ENCODE measurements at regions not wholly inside any gene's neighbourhood (a gene's known extent, or its start where the extent isn't known, plus 50 kb on each side); places are given as distances from the start of the nearest gene placed in this dataset.

DNA sequence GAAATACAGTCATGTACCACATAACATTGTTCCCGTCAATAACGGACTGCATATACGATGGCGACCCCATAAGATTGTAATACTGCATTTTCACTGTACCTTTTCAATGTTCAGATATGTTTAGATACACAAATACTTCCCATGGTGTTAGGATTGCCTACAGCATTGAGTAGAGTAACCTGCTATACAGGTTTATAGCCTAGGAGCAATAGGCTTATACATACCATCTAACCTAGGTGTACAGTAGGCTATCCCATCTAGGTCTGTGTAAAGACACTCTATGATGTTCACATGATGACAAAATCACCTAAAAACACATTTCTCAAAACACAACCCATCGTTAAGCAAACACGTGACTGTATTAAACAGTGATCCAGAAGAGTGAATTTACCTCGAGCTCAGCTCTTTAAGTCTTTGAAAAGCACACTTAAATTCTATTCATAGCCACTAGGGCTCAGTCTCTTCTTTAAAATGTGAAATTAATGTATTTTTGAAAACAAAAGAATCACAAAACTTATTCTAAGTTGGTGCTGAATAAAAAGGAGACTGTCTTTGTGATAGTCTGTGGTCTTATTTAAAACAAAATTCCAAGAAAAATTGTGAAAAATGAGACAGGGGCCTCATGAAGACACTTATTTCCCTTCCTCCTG, 239.1 kb upstream of the ARID2 start:
- Histone ChIP-seq H3K4me3 (ENCODE audit: low read depth, low read length) (no peak overlapping the region), H3K36me3 (ENCODE audit: control insufficient read depth, insufficient read depth, low read length) (no peaks in the 10 kb centered on the region), H3K27me3 (ENCODE audit: control insufficient read depth, insufficient read depth, low read length) (no peaks in the 10 kb centered on the region)
- DNase-seq (ENCODE audit: low read depth) (peak; percentile 42), FAIRE-seq (no peak)
- TF ChIP-seq, protein P1, sequence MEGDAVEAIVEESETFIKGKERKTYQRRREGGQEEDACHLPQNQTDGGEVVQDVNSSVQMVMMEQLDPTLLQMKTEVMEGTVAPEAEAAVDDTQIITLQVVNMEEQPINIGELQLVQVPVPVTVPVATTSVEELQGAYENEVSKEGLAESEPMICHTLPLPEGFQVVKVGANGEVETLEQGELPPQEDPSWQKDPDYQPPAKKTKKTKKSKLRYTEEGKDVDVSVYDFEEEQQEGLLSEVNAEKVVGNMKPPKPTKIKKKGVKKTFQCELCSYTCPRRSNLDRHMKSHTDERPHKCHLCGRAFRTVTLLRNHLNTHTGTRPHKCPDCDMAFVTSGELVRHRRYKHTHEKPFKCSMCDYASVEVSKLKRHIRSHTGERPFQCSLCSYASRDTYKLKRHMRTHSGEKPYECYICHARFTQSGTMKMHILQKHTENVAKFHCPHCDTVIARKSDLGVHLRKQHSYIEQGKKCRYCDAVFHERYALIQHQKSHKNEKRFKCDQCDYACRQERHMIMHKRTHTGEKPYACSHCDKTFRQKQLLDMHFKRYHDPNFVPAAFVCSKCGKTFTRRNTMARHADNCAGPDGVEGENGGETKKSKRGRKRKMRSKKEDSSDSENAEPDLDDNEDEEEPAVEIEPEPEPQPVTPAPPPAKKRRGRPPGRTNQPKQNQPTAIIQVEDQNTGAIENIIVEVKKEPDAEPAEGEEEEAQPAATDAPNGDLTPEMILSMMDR (IDR thresholded peaks at IDR 0.05; ENCODE audit: insufficient read depth, low read length, severe bottlenecking), result no peak

DNA sequence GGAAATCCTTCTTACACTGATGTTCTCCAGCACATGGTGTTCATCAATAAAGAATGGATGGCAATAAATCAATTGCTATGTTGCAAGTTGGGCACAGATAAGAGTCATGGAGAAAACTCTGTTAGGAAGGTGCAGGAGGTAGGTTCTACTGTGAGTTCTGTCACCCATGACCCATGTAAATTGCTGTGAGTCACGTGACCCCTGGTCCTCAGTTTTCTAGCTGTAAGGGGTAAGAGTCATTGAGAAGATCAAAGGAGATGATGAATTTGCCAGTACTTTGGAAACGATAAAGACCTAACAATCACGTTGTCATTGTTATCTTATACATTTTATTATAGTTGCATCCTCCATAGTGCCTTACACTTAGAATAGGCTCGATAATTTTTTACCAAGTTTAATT, 235.2 kb upstream of the ARID2 start:
- no peak overlapping the region for H3K4me3 ChIP-seq (ENCODE audit: low read depth, low read length)
- TF ChIP-seq, protein P1 (IDR thresholded peaks at IDR 0.05; ENCODE audit: insufficient read depth, low read length, severe bottlenecking), result no peak
- DNase-seq (ENCODE audit: low read depth), result no peak
- no peaks in the 10 kb centered on the region for H3K36me3 ChIP-seq (ENCODE audit: control insufficient read depth, insufficient read depth, low read length)
- FAIRE-seq, result no peak
- H3K27me3 ChIP-seq (ENCODE audit: control insufficient read depth, insufficient read depth, low read length), result no peaks in the 10 kb centered on the region

DNA sequence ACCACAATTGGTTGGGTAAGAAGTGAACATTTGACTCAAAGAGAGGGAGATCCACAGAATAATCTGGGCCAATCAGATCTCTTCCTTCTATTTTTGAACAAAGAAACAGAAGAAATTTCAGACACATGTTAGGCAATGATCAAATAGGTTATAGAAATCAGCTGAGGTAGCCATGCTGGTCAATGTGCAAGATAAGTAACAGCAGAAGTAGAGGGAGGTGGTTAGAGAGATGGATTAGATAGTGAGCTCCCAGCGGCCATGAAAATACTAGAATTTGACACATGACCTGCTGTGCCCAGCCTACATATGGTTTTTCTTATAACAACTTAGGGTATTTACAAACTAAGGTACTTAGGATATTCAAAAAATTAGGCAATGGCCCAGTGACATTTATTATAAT, 230.9 kb upstream of the ARID2 start:
- Histone ChIP-seq H3K27me3 (ENCODE audit: control insufficient read depth, insufficient read depth, low read length) (no peaks in the 10 kb centered on the region), H3K36me3 (ENCODE audit: control insufficient read depth, insufficient read depth, low read length) (no peaks in the 10 kb centered on the region), H3K4me3 (ENCODE audit: low read depth, low read length) (no peak overlapping the region)
- TF ChIP-seq, protein P1 (IDR thresholded peaks at IDR 0.05; ENCODE audit: insufficient read depth, low read length, severe bottlenecking), result no peak
- FAIRE-seq (no peak), DNase-seq (ENCODE audit: low read depth) (no peak)

DNA sequence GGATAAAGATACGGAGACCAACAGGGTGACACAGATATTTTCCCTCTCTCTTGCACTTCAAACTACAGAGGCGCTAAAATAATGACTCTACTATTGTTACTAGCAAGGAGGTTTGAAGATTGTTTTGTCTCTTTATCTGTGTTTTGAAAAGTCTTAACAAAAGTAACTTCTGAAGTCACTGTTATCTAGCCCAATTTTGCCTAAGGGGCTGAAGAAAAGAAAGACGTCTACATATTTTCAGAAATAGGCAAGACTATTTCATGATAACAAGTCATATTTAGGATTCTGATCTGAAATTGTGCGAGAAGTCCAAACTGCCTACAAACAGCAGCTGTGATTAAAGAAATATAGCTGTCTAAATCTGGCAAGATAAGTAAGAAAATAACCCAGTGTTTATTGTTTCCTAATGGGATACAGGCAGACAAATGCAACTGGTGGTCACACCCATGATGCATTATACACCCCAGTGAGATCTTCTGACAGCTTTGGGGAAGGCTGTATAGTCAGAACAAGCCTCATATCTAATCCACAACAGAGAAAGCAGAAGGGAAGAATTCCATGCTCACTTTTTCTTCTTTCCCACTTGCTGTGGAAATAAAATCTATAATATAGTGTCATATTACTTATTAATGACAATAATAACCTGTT, 226.9 kb upstream of the ARID2 start:
- TF ChIP-seq, protein P1 (IDR thresholded peaks at IDR 0.05; ENCODE audit: insufficient read depth, low read length, severe bottlenecking), result no peak
- no peak for FAIRE-seq
- no peak for DNase-seq (ENCODE audit: low read depth)

DNA sequence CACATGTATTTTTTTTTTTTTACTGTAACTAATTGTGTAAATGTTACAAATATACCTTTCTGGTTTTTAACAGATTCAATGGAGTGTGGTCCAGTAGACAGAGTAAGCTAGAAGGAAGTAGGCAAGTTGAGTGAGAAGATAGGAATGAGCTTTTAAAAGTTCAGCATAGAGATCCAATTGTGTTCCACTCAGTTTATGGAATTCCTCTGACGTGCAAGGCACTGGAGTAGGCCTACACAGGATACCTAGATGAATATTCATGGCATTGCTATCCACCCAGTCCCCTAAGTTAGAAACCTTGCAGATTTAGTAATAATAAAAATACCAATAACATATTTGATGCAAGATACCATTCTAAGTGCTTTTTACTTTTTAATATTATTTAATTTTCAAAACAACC, 225.6 kb upstream of the ARID2 start:
- DNase-seq (ENCODE audit: low read depth) (no peak), FAIRE-seq (no peak)
- TF ChIP-seq, protein P1 (IDR thresholded peaks at IDR 0.05; ENCODE audit: insufficient read depth, low read length, severe bottlenecking), result no peak
- no peak overlapping the region for H3K4me3 ChIP-seq (ENCODE audit: low read depth, low read length)
- H3K27me3 ChIP-seq (ENCODE audit: control insufficient read depth, insufficient read depth, low read length), result no peaks in the 10 kb centered on the region
- H3K36me3 ChIP-seq (ENCODE audit: control insufficient read depth, insufficient read depth, low read length), result no peaks in the 10 kb centered on the region

More for the DNA sequence above, 226.9 kb upstream of the ARID2 start:
- no peaks in the 10 kb centered on the region for H3K27me3 ChIP-seq (ENCODE audit: control insufficient read depth, insufficient read depth, low read length)
- no peak overlapping the region for H3K4me3 ChIP-seq (ENCODE audit: low read depth, low read length)
- no peaks in the 10 kb centered on the region for H3K36me3 ChIP-seq (ENCODE audit: control insufficient read depth, insufficient read depth, low read length)
